ENCODE measurements at regions not wholly inside any gene's neighbourhood (a gene's known extent, or its start where the extent isn't known, plus 50 kb on each side); places are given as distances from the start of the nearest gene placed in this dataset.

- Histone ChIP-seq H4K20me1 (ENCODE audit: low read depth, low read length) (no peaks in the 10 kb centered on the region), H3K9me3 (ENCODE audit: insufficient read depth, low read length) (no peaks in the 10 kb centered on the region), H3K27me3 (ENCODE audit: low read length) (no peaks in the 10 kb centered on the region), H3K79me2 (ENCODE audit: insufficient read depth, low read length) (no peaks in the 10 kb centered on the region), H3K9ac (ENCODE audit: low read length) (no peak overlapping the region), H3K4me2 (ENCODE audit: low read depth, low read length, poor library complexity, severe bottlenecking) (no peak overlapping the region), H3F3A (ENCODE audit: insufficient read depth) (no peaks in the 10 kb centered on the region), H3K36me3 (ENCODE audit: low read length) (no peaks in the 10 kb centered on the region), H3K9me2 (replicated peaks; ENCODE audit: insufficient read depth, low read length) (no peaks in the 10 kb centered on the region), H3K4me3 (ENCODE audit: insufficient read depth, low read length, poor library complexity, severe bottlenecking) (no peak overlapping the region), H2AFZ (ENCODE audit: low read depth, low read length, severe bottlenecking) (no peak overlapping the region), H3K27ac (ENCODE audit: low read depth, low read length) (no peak overlapping the region)
- TF ChIP-seq, protein P1, sequence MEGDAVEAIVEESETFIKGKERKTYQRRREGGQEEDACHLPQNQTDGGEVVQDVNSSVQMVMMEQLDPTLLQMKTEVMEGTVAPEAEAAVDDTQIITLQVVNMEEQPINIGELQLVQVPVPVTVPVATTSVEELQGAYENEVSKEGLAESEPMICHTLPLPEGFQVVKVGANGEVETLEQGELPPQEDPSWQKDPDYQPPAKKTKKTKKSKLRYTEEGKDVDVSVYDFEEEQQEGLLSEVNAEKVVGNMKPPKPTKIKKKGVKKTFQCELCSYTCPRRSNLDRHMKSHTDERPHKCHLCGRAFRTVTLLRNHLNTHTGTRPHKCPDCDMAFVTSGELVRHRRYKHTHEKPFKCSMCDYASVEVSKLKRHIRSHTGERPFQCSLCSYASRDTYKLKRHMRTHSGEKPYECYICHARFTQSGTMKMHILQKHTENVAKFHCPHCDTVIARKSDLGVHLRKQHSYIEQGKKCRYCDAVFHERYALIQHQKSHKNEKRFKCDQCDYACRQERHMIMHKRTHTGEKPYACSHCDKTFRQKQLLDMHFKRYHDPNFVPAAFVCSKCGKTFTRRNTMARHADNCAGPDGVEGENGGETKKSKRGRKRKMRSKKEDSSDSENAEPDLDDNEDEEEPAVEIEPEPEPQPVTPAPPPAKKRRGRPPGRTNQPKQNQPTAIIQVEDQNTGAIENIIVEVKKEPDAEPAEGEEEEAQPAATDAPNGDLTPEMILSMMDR (IDR thresholded peaks at IDR 0.05; ENCODE audit: insufficient read depth, low read length, poor library complexity, severe bottlenecking) = no peak
- TF ChIP-seq EZH2phosphoT487 (conservative IDR thresholded peaks at IDR 0.05; ENCODE audit: low read length) = no peak
These were observed 284.1 kb upstream of the ONECUT1 start for GRCh38 chr15:53074221-53074620.

GRCh38 chr15:53072077-53072476, 281.9 kb upstream of the ONECUT1 start:
- no peaks in the 10 kb centered on the region for H3K36me3 ChIP-seq (ENCODE audit: low read length)
- no peaks in the 10 kb centered on the region for H3K9me2 ChIP-seq (replicated peaks; ENCODE audit: insufficient read depth, low read length)
- no peak overlapping the region for H3K9ac ChIP-seq (ENCODE audit: low read length)
- H4K20me1 ChIP-seq (ENCODE audit: low read depth, low read length) = no peaks in the 10 kb centered on the region
- H3K4me3 ChIP-seq (ENCODE audit: insufficient read depth, low read length, poor library complexity, severe bottlenecking) = no peak overlapping the region
- no peak overlapping the region for H3K27ac ChIP-seq (ENCODE audit: low read depth, low read length)
- H3K79me2 ChIP-seq (ENCODE audit: insufficient read depth, low read length) = no peaks in the 10 kb centered on the region
- no peak for TF ChIP-seq EZH2phosphoT487 (conservative IDR thresholded peaks at IDR 0.05; ENCODE audit: low read length)
- TF ChIP-seq, protein P1 (IDR thresholded peaks at IDR 0.05; ENCODE audit: insufficient read depth, low read length, poor library complexity, severe bottlenecking) = no peak
- no peak overlapping the region for H2AFZ ChIP-seq (ENCODE audit: low read depth, low read length, severe bottlenecking)
- no peaks in the 10 kb centered on the region for H3K9me3 ChIP-seq (ENCODE audit: insufficient read depth, low read length)
- no peaks in the 10 kb centered on the region for H3K27me3 ChIP-seq (ENCODE audit: low read length)
- H3F3A ChIP-seq (ENCODE audit: insufficient read depth) = no peaks in the 10 kb centered on the region
- H3K4me2 ChIP-seq (ENCODE audit: low read depth, low read length, poor library complexity, severe bottlenecking) = no peak overlapping the region

DNA sequence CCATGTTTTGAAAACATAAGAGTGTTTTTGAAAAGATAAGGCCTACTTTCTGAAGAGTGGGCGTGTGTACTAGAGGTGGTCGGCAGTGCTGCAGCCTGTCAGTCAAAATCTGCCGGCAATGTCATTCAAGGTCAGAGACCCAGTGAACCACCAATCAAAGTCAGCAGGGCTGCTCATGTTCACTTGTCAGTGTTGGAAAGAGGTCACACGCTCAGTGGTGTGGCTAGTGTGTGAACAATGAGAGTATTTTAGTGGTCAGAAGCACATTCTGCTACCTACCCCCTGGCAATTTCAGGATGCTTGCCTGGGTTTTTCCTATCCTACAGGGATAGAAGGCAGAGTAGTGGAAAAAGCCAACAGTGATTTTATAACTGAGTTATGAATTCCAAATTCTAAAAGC, 278.5 kb upstream of the ONECUT1 start:
- Histone ChIP-seq H4K20me1 (ENCODE audit: low read depth, low read length) (no peaks in the 10 kb centered on the region), H3K27ac (ENCODE audit: low read depth, low read length) (no peak overlapping the region), H3K9me3 (ENCODE audit: insufficient read depth, low read length) (no peaks in the 10 kb centered on the region), H3K4me3 (ENCODE audit: insufficient read depth, low read length, poor library complexity, severe bottlenecking) (no peak overlapping the region), H3K27me3 (ENCODE audit: low read length) (no peaks in the 10 kb centered on the region), H3F3A (ENCODE audit: insufficient read depth) (no peaks in the 10 kb centered on the region), H3K4me2 (ENCODE audit: low read depth, low read length, poor library complexity, severe bottlenecking) (no peak overlapping the region), H3K9ac (ENCODE audit: low read length) (no peak overlapping the region), H2AFZ (ENCODE audit: low read depth, low read length, severe bottlenecking) (no peak overlapping the region), H3K9me2 (replicated peaks; ENCODE audit: insufficient read depth, low read length) (no peaks in the 10 kb centered on the region), H3K36me3 (ENCODE audit: low read length) (no peaks in the 10 kb centered on the region), H3K79me2 (ENCODE audit: insufficient read depth, low read length) (no peaks in the 10 kb centered on the region)
- no peak for TF ChIP-seq EZH2phosphoT487 (conservative IDR thresholded peaks at IDR 0.05; ENCODE audit: low read length)
- TF ChIP-seq, protein P1 (IDR thresholded peaks at IDR 0.05; ENCODE audit: insufficient read depth, low read length, poor library complexity, severe bottlenecking) = no peak

Measured in SU-DHL-6 (cell line).